ENCODE measurements at regions not wholly inside any gene's neighbourhood (a gene's known extent, or its start where the extent isn't known, plus 50 kb on each side); places are given as distances from the start of the nearest gene placed in this dataset.

GRCh38 chr4:107197121-107197520 lies 161.0 kb upstream of the DKK2 start:
- DNase-seq (ENCODE audit: extremely low read depth, low read depth), result no peak
- no peak for TF ChIP-seq CTCF (IDR thresholded peaks at IDR 0.05; ENCODE audit: low read depth, low read length)

GRCh38 chr4:107196312-107196711 lies 160.2 kb upstream of the DKK2 start:
- no peak for DNase-seq (ENCODE audit: extremely low read depth, low read depth)
- TF ChIP-seq CTCF (IDR thresholded peaks at IDR 0.05; ENCODE audit: low read depth, low read length), result no peak

- DNase-seq (ENCODE audit: extremely low read depth, low read depth), result no peak
- TF ChIP-seq CTCF (IDR thresholded peaks at IDR 0.05; ENCODE audit: low read depth, low read length), result no peak
These were observed 157.9 kb upstream of the DKK2 start for GRCh38 chr4:107194005-107194404.

- no peak for TF ChIP-seq CTCF (IDR thresholded peaks at IDR 0.05; ENCODE audit: low read depth, low read length)
- DNase-seq (ENCODE audit: extremely low read depth, low read depth), result no peak
These were observed 156.5 kb upstream of the DKK2 start for GRCh38 chr4:107192601-107193000.

GRCh38 chr4:107187091-107187490 lies 151.0 kb upstream of the DKK2 start:
- DNase-seq (ENCODE audit: extremely low read depth, low read depth), result no peak
- no peak for TF ChIP-seq CTCF (IDR thresholded peaks at IDR 0.05; ENCODE audit: low read depth, low read length)

- peak; percentile 20 for DNase-seq (ENCODE audit: extremely low read depth, low read depth)
- peak; percentile 81 for TF ChIP-seq CTCF (IDR thresholded peaks at IDR 0.05; ENCODE audit: low read depth, low read length)
These were observed 147.2 kb upstream of the DKK2 start for GRCh38 chr4:107183155-107183774.

GRCh38 chr4:107182347-107182746 lies 146.2 kb upstream of the DKK2 start:
- DNase-seq (ENCODE audit: extremely low read depth, low read depth), result no peak
- no peak for TF ChIP-seq CTCF (IDR thresholded peaks at IDR 0.05; ENCODE audit: low read depth, low read length)

Measured in AG09319 (cell line).